SK-N-SH treated with all-trans-retinoic acid at 6 μM for 48 hours (cell line): ENCODE measurements at regions not wholly inside any gene's neighbourhood (a gene's known extent, or its start where the extent isn't known, plus 50 kb on each side); places are given as distances from the start of the nearest gene placed in this dataset.

ENCODE experiments used
- ATAC-seq: fragments of 200-7000 bp; cut with Tn5 transposase; 3 replicates; pipeline ENCODE4 v1.9.1; 2020; ENCODE audit warnings: mild to moderate bottlenecking, moderate library complexity
- ARNTL ChIP-seq: fragments of 450-650 bp; formaldehyde crosslinking; IDR thresholded peaks from 2 replicates; pipeline ENCODE4 v1.5.0; 2020; ENCODE audit warnings: low read depth, mild to moderate bottlenecking, moderate library complexity, borderline replicate concordance
- BACH2 ChIP-seq: fragments of 250-450 bp; sonication (Bioruptor Pico); IDR thresholded peaks from 2 replicates; pipeline ENCODE4 v1.9.0; 2021; ENCODE audit warnings: mild to moderate bottlenecking, borderline replicate concordance
- CSDC2 ChIP-seq: fragments of 250-450 bp; sonication (Bioruptor Pico); IDR thresholded peaks from 2 replicates; pipeline ENCODE4 v1.5.0; 2020; ENCODE audit warnings: mild to moderate bottlenecking, moderate library complexity
- ESRRG ChIP-seq: fragments of 250-450 bp; sonication (Bioruptor Pico); IDR thresholded peaks from 2 replicates; pipeline ENCODE4 v1.6.1; 2021; ENCODE audit warnings: mild to moderate bottlenecking
- GLIS3 ChIP-seq: fragments of 250-450 bp; sonication (Bioruptor Pico); IDR thresholded peaks from 2 replicates; pipeline ENCODE4 v1.5.0; 2020; ENCODE audit warnings: mild to moderate bottlenecking, moderate library complexity
- ISL1 ChIP-seq: fragments of 250-450 bp; sonication (Bioruptor Pico); IDR thresholded peaks from 2 replicates; pipeline ENCODE4 v2.1.2; 2022; ENCODE audit warnings: mild to moderate bottlenecking, moderate library complexity
- OSR1 ChIP-seq: fragments of 250-450 bp; sonication (Bioruptor Pico); IDR thresholded peaks from 2 replicates; pipeline ENCODE4 v1.8.0; 2022; ENCODE audit warnings: moderate library complexity, mild to moderate bottlenecking, inconsistent platforms
- PPARA ChIP-seq: fragments of 250-450 bp; sonication (Bioruptor Pico); IDR thresholded peaks from 2 replicates; pipeline ENCODE4 v1.5.0; 2020; ENCODE audit warnings: mild to moderate bottlenecking, borderline replicate concordance
- RARB ChIP-seq: fragments of 250-450 bp; sonication (Bioruptor Pico); IDR thresholded peaks from 2 replicates; pipeline ENCODE4 v1.8.0; 2021; ENCODE audit warnings: mild to moderate bottlenecking, moderate library complexity
- SNAI2 ChIP-seq: fragments of 250-450 bp; sonication (Bioruptor Pico); IDR thresholded peaks from 2 replicates; pipeline ENCODE4 v1.5.0; 2020; ENCODE audit warnings: mild to moderate bottlenecking, moderate library complexity
- TCF4 ChIP-seq: fragments of 250-450 bp; sonication (Bioruptor Pico); IDR thresholded peaks from 2 replicates; pipeline ENCODE4 v1.8.0; 2021; ENCODE audit warnings: mild to moderate bottlenecking, moderate library complexity, borderline replicate concordance
- TOX ChIP-seq: fragments of 250-450 bp; sonication (Bioruptor Pico); IDR thresholded peaks from 2 replicates; pipeline ENCODE4 v1.8.0; 2021; ENCODE audit warnings: mild to moderate bottlenecking, moderate library complexity, borderline replicate concordance
- ZC3H10 ChIP-seq: fragments of 250-450 bp; sonication (Bioruptor Pico); IDR thresholded peaks from 2 replicates; pipeline ENCODE4 v1.5.1; 2021; ENCODE audit warnings: mild to moderate bottlenecking, moderate library complexity
- ZFP3 ChIP-seq: fragments of 250-450 bp; sonication (Bioruptor Pico); IDR thresholded peaks from 2 replicates; pipeline ENCODE4 v1.5.0; 2020; ENCODE audit warnings: mild to moderate bottlenecking, moderate library complexity
- ZFP30 ChIP-seq: fragments of 450-650 bp; formaldehyde crosslinking; IDR thresholded peaks from 2 replicates; pipeline ENCODE4 v1.5.0; 2022; ENCODE audit warnings: mild to moderate bottlenecking, moderate library complexity
- ZNF565 ChIP-seq: fragments of 450-650 bp; formaldehyde crosslinking; conservative IDR thresholded peaks from 2 replicates; pipeline ENCODE4 v1.5.0; 2020; ENCODE audit warnings: low read depth, mild to moderate bottlenecking, moderate library complexity
- ZNF70 ChIP-seq: fragments of 450-650 bp; formaldehyde crosslinking; IDR thresholded peaks from 2 replicates; pipeline ENCODE4 v1.5.0; 2020; ENCODE audit warnings: mild to moderate bottlenecking, moderate library complexity
- ZNF8 ChIP-seq: fragments of 450-650 bp; formaldehyde crosslinking; IDR thresholded peaks from 2 replicates; pipeline ENCODE4 v1.5.0; 2020; ENCODE audit warnings: mild to moderate bottlenecking, moderate library complexity
- TF ChIP-seq, protein P1 (sequence below): fragments of 250-450 bp; sonication (Bioruptor Pico); IDR thresholded peaks from 2 replicates; pipeline ENCODE4 v1.8.0; 2020; ENCODE audit warnings: mild to moderate bottlenecking, moderate library complexity, borderline replicate concordance
- TF ChIP-seq, protein P2 (sequence below): fragments of 250-450 bp; sonication (Bioruptor Pico); IDR thresholded peaks from 2 replicates; pipeline ENCODE4 v1.5.0; 2020; ENCODE audit warnings: mild to moderate bottlenecking, moderate library complexity
- TF ChIP-seq, protein P3 (sequence below): fragments of 250-450 bp; sonication (Bioruptor Pico); IDR thresholded peaks from 2 replicates; pipeline ENCODE4 v1.5.1; 2021; ENCODE audit warnings: mild to moderate bottlenecking, moderate library complexity
- TF ChIP-seq, protein P4 (sequence below): fragments of 250-450 bp; sonication (Bioruptor Pico); IDR thresholded peaks from 2 replicates; pipeline ENCODE4 v1.5.1; 2020; ENCODE audit warnings: low read depth, mild to moderate bottlenecking, moderate library complexity
- TF ChIP-seq, protein P5 (sequence below): fragments of 250-450 bp; sonication (Bioruptor Pico); IDR thresholded peaks from 2 replicates; pipeline ENCODE4 v1.8.0; 2021; ENCODE audit warnings: low read depth, mild to moderate bottlenecking, moderate library complexity, borderline replicate concordance

DNA sequence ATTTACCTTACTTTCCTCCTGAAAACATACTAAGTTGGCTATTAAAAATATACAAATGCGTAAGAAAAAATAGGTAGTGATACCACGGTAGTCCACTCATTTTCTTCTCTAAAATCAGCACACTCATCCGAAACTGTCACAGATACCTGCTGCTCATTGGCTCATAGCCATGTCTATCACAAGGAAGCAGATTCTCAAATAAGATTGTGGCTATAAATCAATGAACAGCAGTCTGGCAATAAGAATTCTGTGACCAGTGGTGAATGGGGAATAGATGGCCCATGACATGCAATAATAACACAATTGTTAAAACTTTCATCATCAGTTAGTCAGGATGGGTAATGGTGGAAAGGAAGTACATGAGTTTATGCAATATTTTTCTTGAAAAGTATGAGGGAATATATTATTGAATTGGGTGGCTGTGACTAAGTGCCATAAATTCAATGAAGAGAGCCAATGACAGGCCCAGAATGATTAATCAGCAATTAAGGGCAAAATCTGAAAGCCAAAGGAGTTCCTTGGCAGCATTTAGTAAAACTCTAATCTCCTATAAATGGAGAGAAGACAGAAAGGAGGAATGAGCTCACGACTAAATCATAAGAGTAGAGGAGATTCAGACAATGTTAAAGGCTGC lies 202.3 kb upstream of the NEIL3 start:
- ATAC-seq, result peak; percentile 40; the same call in 2 of the 3 replicates
- TF ChIP-seq, protein P1, sequence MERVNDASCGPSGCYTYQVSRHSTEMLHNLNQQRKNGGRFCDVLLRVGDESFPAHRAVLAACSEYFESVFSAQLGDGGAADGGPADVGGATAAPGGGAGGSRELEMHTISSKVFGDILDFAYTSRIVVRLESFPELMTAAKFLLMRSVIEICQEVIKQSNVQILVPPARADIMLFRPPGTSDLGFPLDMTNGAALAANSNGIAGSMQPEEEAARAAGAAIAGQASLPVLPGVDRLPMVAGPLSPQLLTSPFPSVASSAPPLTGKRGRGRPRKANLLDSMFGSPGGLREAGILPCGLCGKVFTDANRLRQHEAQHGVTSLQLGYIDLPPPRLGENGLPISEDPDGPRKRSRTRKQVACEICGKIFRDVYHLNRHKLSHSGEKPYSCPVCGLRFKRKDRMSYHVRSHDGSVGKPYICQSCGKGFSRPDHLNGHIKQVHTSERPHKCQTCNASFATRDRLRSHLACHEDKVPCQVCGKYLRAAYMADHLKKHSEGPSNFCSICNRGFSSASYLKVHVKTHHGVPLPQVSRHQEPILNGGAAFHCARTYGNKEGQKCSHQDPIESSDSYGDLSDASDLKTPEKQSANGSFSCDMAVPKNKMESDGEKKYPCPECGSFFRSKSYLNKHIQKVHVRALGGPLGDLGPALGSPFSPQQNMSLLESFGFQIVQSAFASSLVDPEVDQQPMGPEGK (CRISPR knock-in tag), result peak; percentile 86
- TF ChIP-seq PPARA (CRISPR knock-in tag) (no peak), BACH2 (CRISPR knock-in tag) (no peak), GLIS3 (CRISPR knock-in tag) (no peak), ZFP30 (no peak), ARNTL (CRISPR knock-in tag) (no peak), ZNF70 (no peak), CSDC2 (no peak), ZNF8 (CRISPR knock-in tag) (no peak), ESRRG (CRISPR knock-in tag) (no peak), TOX (peak; percentile 82; the same call in 1 of the 2 replicates), SNAI2 (CRISPR knock-in tag) (no peak), ISL1 (CRISPR knock-in tag) (peak; percentile 99), TCF4 (CRISPR knock-in tag) (no peak), ZC3H10 (peak; percentile 89), RARB (CRISPR knock-in tag) (no peak), ZFP3 (CRISPR knock-in tag) (no peak), OSR1 (CRISPR knock-in tag) (no peak), ZNF565 (no peak)
- TF ChIP-seq, protein P2, sequence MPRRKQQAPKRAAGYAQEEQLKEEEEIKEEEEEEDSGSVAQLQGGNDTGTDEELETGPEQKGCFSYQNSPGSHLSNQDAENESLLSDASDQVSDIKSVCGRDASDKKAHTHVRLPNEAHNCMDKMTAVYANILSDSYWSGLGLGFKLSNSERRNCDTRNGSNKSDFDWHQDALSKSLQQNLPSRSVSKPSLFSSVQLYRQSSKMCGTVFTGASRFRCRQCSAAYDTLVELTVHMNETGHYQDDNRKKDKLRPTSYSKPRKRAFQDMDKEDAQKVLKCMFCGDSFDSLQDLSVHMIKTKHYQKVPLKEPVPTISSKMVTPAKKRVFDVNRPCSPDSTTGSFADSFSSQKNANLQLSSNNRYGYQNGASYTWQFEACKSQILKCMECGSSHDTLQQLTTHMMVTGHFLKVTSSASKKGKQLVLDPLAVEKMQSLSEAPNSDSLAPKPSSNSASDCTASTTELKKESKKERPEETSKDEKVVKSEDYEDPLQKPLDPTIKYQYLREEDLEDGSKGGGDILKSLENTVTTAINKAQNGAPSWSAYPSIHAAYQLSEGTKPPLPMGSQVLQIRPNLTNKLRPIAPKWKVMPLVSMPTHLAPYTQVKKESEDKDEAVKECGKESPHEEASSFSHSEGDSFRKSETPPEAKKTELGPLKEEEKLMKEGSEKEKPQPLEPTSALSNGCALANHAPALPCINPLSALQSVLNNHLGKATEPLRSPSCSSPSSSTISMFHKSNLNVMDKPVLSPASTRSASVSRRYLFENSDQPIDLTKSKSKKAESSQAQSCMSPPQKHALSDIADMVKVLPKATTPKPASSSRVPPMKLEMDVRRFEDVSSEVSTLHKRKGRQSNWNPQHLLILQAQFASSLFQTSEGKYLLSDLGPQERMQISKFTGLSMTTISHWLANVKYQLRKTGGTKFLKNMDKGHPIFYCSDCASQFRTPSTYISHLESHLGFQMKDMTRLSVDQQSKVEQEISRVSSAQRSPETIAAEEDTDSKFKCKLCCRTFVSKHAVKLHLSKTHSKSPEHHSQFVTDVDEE, result no peak
- TF ChIP-seq, protein P3, sequence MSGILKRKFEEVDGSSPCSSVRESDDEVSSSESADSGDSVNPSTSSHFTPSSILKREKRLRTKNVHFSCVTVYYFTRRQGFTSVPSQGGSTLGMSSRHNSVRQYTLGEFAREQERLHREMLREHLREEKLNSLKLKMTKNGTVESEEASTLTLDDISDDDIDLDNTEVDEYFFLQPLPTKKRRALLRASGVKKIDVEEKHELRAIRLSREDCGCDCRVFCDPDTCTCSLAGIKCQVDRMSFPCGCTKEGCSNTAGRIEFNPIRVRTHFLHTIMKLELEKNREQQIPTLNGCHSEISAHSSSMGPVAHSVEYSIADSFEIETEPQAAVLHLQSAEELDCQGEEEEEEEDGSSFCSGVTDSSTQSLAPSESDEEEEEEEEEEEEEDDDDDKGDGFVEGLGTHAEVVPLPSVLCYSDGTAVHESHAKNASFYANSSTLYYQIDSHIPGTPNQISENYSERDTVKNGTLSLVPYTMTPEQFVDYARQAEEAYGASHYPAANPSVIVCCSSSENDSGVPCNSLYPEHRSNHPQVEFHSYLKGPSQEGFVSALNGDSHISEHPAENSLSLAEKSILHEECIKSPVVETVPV (CRISPR knock-in tag), result no peak
- TF ChIP-seq, protein P4, sequence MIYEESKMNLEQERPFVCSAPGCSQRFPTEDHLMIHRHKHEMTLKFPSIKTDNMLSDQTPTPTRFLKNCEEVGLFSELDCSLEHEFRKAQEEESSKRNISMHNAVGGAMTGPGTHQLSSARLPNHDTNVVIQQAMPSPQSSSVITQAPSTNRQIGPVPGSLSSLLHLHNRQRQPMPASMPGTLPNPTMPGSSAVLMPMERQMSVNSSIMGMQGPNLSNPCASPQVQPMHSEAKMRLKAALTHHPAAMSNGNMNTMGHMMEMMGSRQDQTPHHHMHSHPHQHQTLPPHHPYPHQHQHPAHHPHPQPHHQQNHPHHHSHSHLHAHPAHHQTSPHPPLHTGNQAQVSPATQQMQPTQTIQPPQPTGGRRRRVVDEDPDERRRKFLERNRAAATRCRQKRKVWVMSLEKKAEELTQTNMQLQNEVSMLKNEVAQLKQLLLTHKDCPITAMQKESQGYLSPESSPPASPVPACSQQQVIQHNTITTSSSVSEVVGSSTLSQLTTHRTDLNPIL, result peak; percentile 91
- TF ChIP-seq, protein P5, sequence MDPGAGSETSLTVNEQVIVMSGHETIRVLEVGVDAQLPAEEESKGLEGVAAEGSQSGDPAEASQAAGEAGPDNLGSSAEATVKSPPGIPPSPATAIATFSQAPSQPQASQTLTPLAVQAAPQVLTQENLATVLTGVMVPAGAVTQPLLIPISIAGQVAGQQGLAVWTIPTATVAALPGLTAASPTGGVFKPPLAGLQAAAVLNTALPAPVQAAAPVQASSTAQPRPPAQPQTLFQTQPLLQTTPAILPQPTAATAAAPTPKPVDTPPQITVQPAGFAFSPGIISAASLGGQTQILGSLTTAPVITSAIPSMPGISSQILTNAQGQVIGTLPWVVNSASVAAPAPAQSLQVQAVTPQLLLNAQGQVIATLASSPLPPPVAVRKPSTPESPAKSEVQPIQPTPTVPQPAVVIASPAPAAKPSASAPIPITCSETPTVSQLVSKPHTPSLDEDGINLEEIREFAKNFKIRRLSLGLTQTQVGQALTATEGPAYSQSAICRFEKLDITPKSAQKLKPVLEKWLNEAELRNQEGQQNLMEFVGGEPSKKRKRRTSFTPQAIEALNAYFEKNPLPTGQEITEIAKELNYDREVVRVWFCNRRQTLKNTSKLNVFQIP (CRISPR knock-in tag), result peak; percentile 86; the same call in 1 of the 2 replicates

DNA sequence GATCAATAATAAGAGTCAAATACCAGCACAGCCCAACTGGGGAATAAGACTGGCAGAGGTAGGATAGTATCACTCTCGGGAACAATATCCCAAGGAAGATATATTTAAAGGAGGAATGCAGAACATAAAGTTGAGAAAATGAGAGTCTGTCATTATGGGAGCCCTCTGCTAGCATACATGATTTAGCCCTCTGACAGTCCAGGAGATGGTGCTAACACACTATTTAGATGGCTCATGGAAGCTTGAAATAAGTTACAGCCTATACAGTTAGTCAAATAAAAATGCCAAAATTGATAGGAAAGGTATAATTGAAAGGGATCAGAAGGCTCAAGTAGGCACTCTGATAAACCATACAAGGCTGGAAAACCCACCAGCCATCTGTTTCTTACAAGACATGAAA lies 201.0 kb upstream of the NEIL3 start:
- TF ChIP-seq ISL1 (CRISPR knock-in tag) (no peak), SNAI2 (CRISPR knock-in tag) (no peak), OSR1 (CRISPR knock-in tag) (no peak)
- TF ChIP-seq, protein P3 (CRISPR knock-in tag), result no peak
- peak; percentile 90 for ATAC-seq
